HG03095 (cell line): ENCODE measurements at regions not wholly inside any gene's neighbourhood (a gene's known extent, or its start where the extent isn't known, plus 50 kb on each side); places are given as distances from the start of the nearest gene placed in this dataset.

Source experiments
- ATAC-seq: cut with Tn5 transposase; IDR thresholded peaks from one replicate; pipeline ENCODE4 v1.9.1; 2021; ENCODE audit warnings: moderate library complexity; ENCODE audit not compliant: unreplicated experiment

GRCh38 chr1:58011978-58012377, 534.5 kb downstream of the OMA1 start:
- ATAC-seq = no peak

GRCh38 chr1:58006421-58007046, 540.0 kb downstream of the OMA1 start:
- no peak for ATAC-seq

- no peak for ATAC-seq
These were observed 541.3 kb downstream of the OMA1 start for GRCh38 chr1:58005212-58005611.

- ATAC-seq = no peak
These were observed 542.5 kb downstream of the OMA1 start for GRCh38 chr1:58003988-58004387.

GRCh38 chr1:58003059-58003458, 543.5 kb downstream of the OMA1 start:
- ATAC-seq = no peak

GRCh38 chr1:58000821-58001220, 545.7 kb downstream of the OMA1 start:
- no peak for ATAC-seq

GRCh38 chr1:58000116-58000515, 546.4 kb downstream of the OMA1 start:
- ATAC-seq = no peak

- ATAC-seq = no peak
These were observed 550.1 kb downstream of the OMA1 start for GRCh38 chr1:57996400-57996799.

- ATAC-seq = no peak
These were observed 555.2 kb downstream of the OMA1 start for GRCh38 chr1:57991289-57991688.

GRCh38 chr1:57989877-57990276, 556.6 kb downstream of the OMA1 start:
- no peak for ATAC-seq

- no peak for ATAC-seq
These were observed 559.0 kb downstream of the OMA1 start for GRCh38 chr1:57987523-57987922.

GRCh38 chr1:57986432-57986831, 560.1 kb downstream of the OMA1 start:
- peak; percentile 79 for ATAC-seq

GRCh38 chr1:57984277-57984676, 560.4 kb upstream of the DAB1 start:
- ATAC-seq = no peak

GRCh38 chr1:57983441-57983840, 559.6 kb upstream of the DAB1 start:
- ATAC-seq = no peak

- ATAC-seq = no peak
These were observed 559.0 kb upstream of the DAB1 start for GRCh38 chr1:57982852-57983251.

GRCh38 chr1:57976216-57976615, 552.4 kb upstream of the DAB1 start:
- ATAC-seq = no peak

- no peak for ATAC-seq
These were observed 544.5 kb upstream of the DAB1 start for GRCh38 chr1:57968321-57968720.

- ATAC-seq = no peak
These were observed 543.0 kb upstream of the DAB1 start for GRCh38 chr1:57966751-57967406.

- ATAC-seq = no peak
These were observed 542.5 kb upstream of the DAB1 start for GRCh38 chr1:57966340-57966739.

GRCh38 chr1:57963581-57963980, 539.7 kb upstream of the DAB1 start:
- no peak for ATAC-seq

- ATAC-seq = no peak
These were observed 535.8 kb upstream of the DAB1 start for GRCh38 chr1:57959531-57960241.

GRCh38 chr1:57957576-57957975, 533.7 kb upstream of the DAB1 start:
- ATAC-seq = no peak
